Gastrocnemius medialis (tissue), 4 donors: ENCODE measurements at regions not wholly inside any gene's neighbourhood (a gene's known extent, or its start where the extent isn't known, plus 50 kb on each side); places are given as distances from the start of the nearest gene placed in this dataset.
"Not testable (repeated sequence)": the region's sequence is repeated elsewhere in the genome, so short reads cannot be mapped to it uniquely, and the experiment has no call there.

ENCODE experiments used
- ATAC-seq, 2 donors: fragments of 150-250 bp; one replicate each; pipeline ENCODE4 v1.9.1; 2016
- DNase-seq, 2 donors: peaks; one replicate each; pipeline ENCODE4 v3.0.0-alpha.2; 2019
- H3K27ac ChIP-seq, 4 donors: fragments of 200-600 bp; sonication (generic); 1 replicate in 1 of 4; 2 replicates in 3 of 4; pipeline ENCODE4 v1.5.1; 2016 to 2018; ENCODE audit warnings: mild to moderate bottlenecking in 2 of 4, moderate library complexity in 1 of 4
- H3K27me3 ChIP-seq, 3 donors: fragments of 200-600 bp; sonication (generic) in 2 of 3; 1 replicate in 1 of 3; 2 replicates in 2 of 3; pipeline versions ENCODE4 v1.5.1 to v1.6.0; 2016 to 2019; ENCODE audit warnings: mild to moderate bottlenecking in 1 of 3, moderate library complexity in 1 of 3
- H3K36me3 ChIP-seq, 2 donors: fragments of 200-600 bp; sonication (generic) in 1 of 2; one replicate each; pipeline ENCODE4 v1.5.1; 2017 to 2018
- H3K4me1 ChIP-seq, 2 donors: fragments of 200-600 bp; sonication (generic) in 1 of 2; one replicate each; pipeline ENCODE4 v1.5.1; 2016 to 2017; ENCODE audit warnings: mild to moderate bottlenecking in 2 of 2
- H3K4me3 ChIP-seq, 4 donors: fragments of 200-600 bp; sonication (generic) in 3 of 4; 1 replicate in 1 of 4; 2 replicates in 3 of 4; pipeline ENCODE4 v1.5.1; 2016 to 2019; ENCODE audit warnings: mild to moderate bottlenecking in 2 of 4
- H3K9me3 ChIP-seq, 3 donors: fragments of 200-600 bp; sonication (generic) in 2 of 3; 1 replicate in 1 of 3; 2 replicates in 2 of 3; pipeline ENCODE4 v1.5.1; 2016 to 2019
- POLR2A ChIP-seq, 2 donors: fragments of 450-650 bp; IDR thresholded peaks; one replicate each; pipeline ENCODE4 v1.6.1; 2017; ENCODE audit warnings: antibody characterized with exemption in 2 of 2, mild to moderate bottlenecking in 2 of 2, moderate library complexity in 2 of 2
- in situ Hi-C, 4 donors: fragments of 200-750 bp; cut with MboI; loops; one replicate each; pipeline versions ENCODE4 v1.15.0 to v1.8.0; 2017; ENCODE audit warnings: low sequenced_read_pairs in 4 of 4
- intact Hi-C: fragments of 100-400 bp; cut with DNase I; formaldehyde crosslinking; loops from one replicate; pipeline ENCODE4 v1.15.1; 2023; ENCODE audit warnings: low total_unique reads
- TF ChIP-seq, protein P1 (sequence below), 5 experiments: fragments of 450-650 bp in 3 of 5; fragments of 200-600 bp in 2 of 5; sonication (generic) in 2 of 5; IDR thresholded peaks in 4 of 5; conservative IDR thresholded peaks in 1 of 5; 1 replicate in 4 of 5; 2 replicates in 1 of 5; pipeline ENCODE4 v1.5.1; 2016 to 2019; ENCODE audit warnings: antibody characterized with exemption in 5 of 5, mild to moderate bottlenecking in 3 of 5, moderate library complexity in 3 of 5

DNA sequence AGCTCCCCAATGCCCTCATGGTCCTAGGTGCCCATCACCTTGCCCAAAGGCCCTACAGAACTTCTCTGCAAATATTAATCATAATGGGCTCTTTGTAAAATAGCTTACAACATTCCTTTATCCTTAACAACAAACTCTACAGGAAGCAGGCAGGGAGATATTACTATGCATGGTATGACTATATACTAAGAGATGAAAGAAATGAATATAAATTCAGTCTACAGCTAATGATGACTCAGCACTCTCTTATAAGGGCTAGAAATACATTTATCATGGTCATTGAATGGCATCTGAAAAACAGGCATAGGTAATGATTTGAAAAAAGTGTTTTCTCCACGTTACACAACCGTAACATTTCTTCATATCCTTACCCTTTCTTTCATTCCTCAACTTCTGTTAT, 254.8 kb upstream of the DSEL start:
- TF ChIP-seq, protein P1, sequence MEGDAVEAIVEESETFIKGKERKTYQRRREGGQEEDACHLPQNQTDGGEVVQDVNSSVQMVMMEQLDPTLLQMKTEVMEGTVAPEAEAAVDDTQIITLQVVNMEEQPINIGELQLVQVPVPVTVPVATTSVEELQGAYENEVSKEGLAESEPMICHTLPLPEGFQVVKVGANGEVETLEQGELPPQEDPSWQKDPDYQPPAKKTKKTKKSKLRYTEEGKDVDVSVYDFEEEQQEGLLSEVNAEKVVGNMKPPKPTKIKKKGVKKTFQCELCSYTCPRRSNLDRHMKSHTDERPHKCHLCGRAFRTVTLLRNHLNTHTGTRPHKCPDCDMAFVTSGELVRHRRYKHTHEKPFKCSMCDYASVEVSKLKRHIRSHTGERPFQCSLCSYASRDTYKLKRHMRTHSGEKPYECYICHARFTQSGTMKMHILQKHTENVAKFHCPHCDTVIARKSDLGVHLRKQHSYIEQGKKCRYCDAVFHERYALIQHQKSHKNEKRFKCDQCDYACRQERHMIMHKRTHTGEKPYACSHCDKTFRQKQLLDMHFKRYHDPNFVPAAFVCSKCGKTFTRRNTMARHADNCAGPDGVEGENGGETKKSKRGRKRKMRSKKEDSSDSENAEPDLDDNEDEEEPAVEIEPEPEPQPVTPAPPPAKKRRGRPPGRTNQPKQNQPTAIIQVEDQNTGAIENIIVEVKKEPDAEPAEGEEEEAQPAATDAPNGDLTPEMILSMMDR (IDR thresholded peaks at IDR 0.05 in 4 of 5, conservative IDR thresholded peaks at IDR 0.05 in 1 of 5) = no peak
- TF ChIP-seq POLR2A (IDR thresholded peaks at IDR 0.05) = no peak
- H3K36me3 ChIP-seq = no peaks in the 10 kb centered on the region
- in situ Hi-C loops (no loop called here), intact Hi-C loops (no loop called here)
- H3K4me1 ChIP-seq = no peaks in the 10 kb centered on the region
- no peaks in the 10 kb centered on the region for H3K27me3 ChIP-seq
- H3K27ac ChIP-seq = no peak overlapping the region
- H3K9me3 ChIP-seq = no peaks in the 10 kb centered on the region
- no peak overlapping the region for H3K4me3 ChIP-seq
- DNase-seq (no peak), ATAC-seq (no peak)

DNA sequence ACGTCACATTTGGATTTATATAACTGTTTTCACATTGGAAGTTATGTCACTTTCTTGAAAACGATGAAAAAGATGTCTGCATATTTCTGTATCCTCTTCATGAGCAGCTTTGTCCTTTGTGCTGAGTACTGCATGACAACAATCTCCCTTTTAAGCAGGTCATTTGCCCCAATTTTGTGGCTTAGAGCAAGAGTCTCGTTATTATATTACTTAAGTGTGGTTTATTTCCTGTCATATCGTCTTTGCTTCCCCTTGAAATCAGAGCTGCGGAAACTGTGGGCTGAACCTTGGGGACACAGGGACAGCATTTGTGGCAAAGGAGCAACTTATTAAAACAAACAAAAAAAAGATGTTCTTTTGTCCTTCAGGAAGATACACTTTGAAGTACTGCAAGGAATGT, 254.0 kb upstream of the DSEL start:
- Histone ChIP-seq H3K27ac (no peak overlapping the region), H3K9me3 (no peaks in the 10 kb centered on the region), H3K36me3 (no peaks in the 10 kb centered on the region), H3K4me3 (no peak overlapping the region), H3K4me1 (no peaks in the 10 kb centered on the region), H3K27me3 (no peaks in the 10 kb centered on the region)
- DNase-seq (no peak), ATAC-seq (no peak)
- intact Hi-C loops = no loop called here
- no peak for TF ChIP-seq POLR2A (IDR thresholded peaks at IDR 0.05)
- TF ChIP-seq, protein P1 (IDR thresholded peaks at IDR 0.05 in 4 of 5, conservative IDR thresholded peaks at IDR 0.05 in 1 of 5) = no peak
- in situ Hi-C loops = no loop called here

DNA sequence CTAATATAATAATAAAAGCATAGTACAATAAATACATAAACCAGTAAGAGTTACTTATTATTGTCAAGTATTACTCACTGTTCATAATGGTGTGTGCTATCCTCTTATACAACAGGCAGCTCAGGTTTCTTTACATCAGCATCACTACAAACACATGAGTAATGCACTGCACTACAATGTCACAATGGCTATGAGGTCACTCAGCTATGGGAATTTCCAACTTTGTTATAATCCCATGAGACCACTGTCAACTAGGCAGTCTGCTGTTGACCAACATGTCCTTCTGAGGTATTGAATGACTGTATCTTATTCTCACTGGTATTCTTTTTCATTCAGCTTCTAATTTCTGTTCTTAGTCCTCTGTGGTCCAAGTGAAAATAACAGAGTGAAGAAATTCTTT, 250.4 kb upstream of the DSEL start:
- Histone ChIP-seq H3K27ac (no peak overlapping the region), H3K4me1 (no peaks in the 10 kb centered on the region), H3K9me3 (no peaks in the 10 kb centered on the region), H3K36me3 (no peaks in the 10 kb centered on the region), H3K4me3 (no peak overlapping the region), H3K27me3 (no peaks in the 10 kb centered on the region)
- ATAC-seq = no peak
- in situ Hi-C loops = no loop called here
- TF ChIP-seq, protein P1 (IDR thresholded peaks at IDR 0.05 in 4 of 5, conservative IDR thresholded peaks at IDR 0.05 in 1 of 5) = no peak
- TF ChIP-seq POLR2A (IDR thresholded peaks at IDR 0.05) = no peak
- intact Hi-C loops = no loop called here
- DNase-seq = no peak

DNA sequence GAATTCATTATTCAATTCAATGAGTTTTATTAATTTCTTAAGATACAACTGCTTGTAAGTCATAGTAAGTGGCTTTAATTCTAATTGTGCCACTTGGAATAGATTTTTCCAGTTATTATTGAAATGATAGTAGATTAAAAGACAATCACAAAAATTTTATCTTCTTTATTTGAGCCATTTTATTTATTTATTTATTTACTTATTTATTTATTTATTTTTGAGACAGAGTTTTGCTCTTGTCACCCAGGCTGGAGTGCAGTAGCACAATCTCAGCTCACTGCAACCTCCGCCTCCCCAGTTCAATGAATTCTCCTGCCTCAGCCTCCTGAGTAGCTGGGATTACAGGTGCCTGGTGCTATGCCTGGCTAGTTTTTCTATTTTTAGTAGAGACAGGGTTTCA, 235.7 kb upstream of the DSEL start:
- H3K4me1 ChIP-seq, H3K4me3 ChIP-seq, H3K27ac ChIP-seq, H3K9me3 ChIP-seq, H3K27me3 ChIP-seq, H3K36me3 ChIP-seq, ATAC-seq, DNase-seq, in situ Hi-C loops, intact Hi-C loops: not testable (repeated sequence)

DNA sequence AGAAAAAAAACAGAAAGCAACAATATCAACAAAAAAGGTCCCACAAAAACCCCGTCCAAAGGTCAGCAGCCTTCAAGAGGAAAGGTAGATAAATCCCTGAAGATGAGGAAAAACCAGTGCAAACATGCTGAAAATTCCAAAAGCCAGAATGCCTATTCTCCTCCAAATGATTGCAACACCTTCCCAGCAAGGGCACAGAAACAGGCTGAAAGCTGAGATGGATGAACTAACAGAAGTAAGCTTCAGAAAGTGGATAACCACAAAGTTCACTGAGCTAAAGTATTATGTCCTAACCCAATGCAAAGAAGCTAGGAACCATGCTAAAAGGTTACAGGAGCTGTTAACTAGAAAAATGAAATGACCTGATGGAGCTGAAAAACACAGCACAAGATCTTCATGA, 226.4 kb upstream of the DSEL start:
- Histone ChIP-seq H3K36me3 (no peaks in the 10 kb centered on the region), H3K27me3 (no peaks in the 10 kb centered on the region), H3K27ac (no peak overlapping the region), H3K4me1 (no peaks in the 10 kb centered on the region), H3K4me3 (no peak overlapping the region), H3K9me3 (no peaks in the 10 kb centered on the region)
- no peak for TF ChIP-seq POLR2A (IDR thresholded peaks at IDR 0.05)
- TF ChIP-seq, protein P1 (IDR thresholded peaks at IDR 0.05 in 4 of 5, conservative IDR thresholded peaks at IDR 0.05 in 1 of 5) = no peak
- ATAC-seq = no peak
- in situ Hi-C loops (no loop called here), intact Hi-C loops (no loop called here)
- no peak for DNase-seq
